HepG2 (cell line): ENCODE measurements at regions not wholly inside any gene's neighbourhood (a gene's known extent, or its start where the extent isn't known, plus 50 kb on each side); places are given as distances from the start of the nearest gene placed in this dataset.

Source experiments
- ADNP ChIP-seq: sonication (generic); formaldehyde crosslinking; IDR thresholded peaks from 2 replicates; pipeline ENCODE4 v1.4.0; 2020; ENCODE audit warnings: missing genetic modification reagents
- GZF1 ChIP-seq: sonication (generic); formaldehyde crosslinking; IDR thresholded peaks from 2 replicates; pipeline ENCODE4 v1.5.1; 2020; ENCODE audit warnings: mild to moderate bottlenecking, missing genetic modification reagents
- KAT7 ChIP-seq: IDR thresholded peaks from 2 replicates; pipeline ENCODE4 v1.6.1; 2018; ENCODE audit warnings: borderline replicate concordance, missing compliant biosample characterization
- NFIC ChIP-seq: IDR thresholded peaks from 2 replicates; pipeline ENCODE4 v1.6.1; 2012; ENCODE audit warnings: mild to moderate bottlenecking, low read length, inconsistent platforms
- NR1H2 ChIP-seq: sonication (generic); formaldehyde crosslinking; IDR thresholded peaks from 2 replicates; pipeline ENCODE4 v1.8.1; 2022; ENCODE audit warnings: low read depth, missing genetic modification reagents, borderline replicate concordance
- PRMT3 ChIP-seq: sonication (generic); formaldehyde crosslinking; IDR thresholded peaks from 2 replicates; pipeline ENCODE4 v1.8.1; 2022; ENCODE audit warnings: low read depth, mild to moderate bottlenecking, moderate library complexity, missing genetic modification reagents, borderline replicate concordance
- ZBTB38 ChIP-seq: sonication (generic); formaldehyde crosslinking; IDR thresholded peaks from 2 replicates; pipeline ENCODE4 v1.5.1; 2020; ENCODE audit warnings: mild to moderate bottlenecking, missing genetic modification reagents
- ZFP36 ChIP-seq: fragments of 150-350 bp; IDR thresholded peaks from 2 replicates; pipeline ENCODE4 v1.6.1; 2018; ENCODE audit warnings: borderline replicate concordance, low read length, low read depth; ENCODE audit not compliant: partially characterized antibody
- ZNF274 ChIP-seq: sonication (generic); formaldehyde crosslinking; IDR thresholded peaks from 2 replicates; pipeline ENCODE4 v1.5.1; 2020; ENCODE audit warnings: mild to moderate bottlenecking, missing genetic modification reagents
- ZNF451 ChIP-seq: sonication (generic); formaldehyde crosslinking; IDR thresholded peaks from 2 replicates; pipeline ENCODE4 v1.5.0; 2020; ENCODE audit warnings: mild to moderate bottlenecking, missing genetic modification reagents
- ZNF780A ChIP-seq: sonication (generic); formaldehyde crosslinking; IDR thresholded peaks from 2 replicates; pipeline ENCODE4 v1.8.0; 2022; ENCODE audit warnings: mild to moderate bottlenecking, missing genetic modification reagents, moderate library complexity
- TF ChIP-seq, protein P1 (sequence below): IDR thresholded peaks from 2 replicates; pipeline ENCODE4 v1.6.1; 2012; ENCODE audit warnings: inconsistent platforms
- TF ChIP-seq, protein P2 (sequence below): sonication (generic); formaldehyde crosslinking; IDR thresholded peaks from 2 replicates; pipeline ENCODE4 v1.5.0; 2020; ENCODE audit warnings: mild to moderate bottlenecking, missing genetic modification reagents, moderate library complexity

DNA sequence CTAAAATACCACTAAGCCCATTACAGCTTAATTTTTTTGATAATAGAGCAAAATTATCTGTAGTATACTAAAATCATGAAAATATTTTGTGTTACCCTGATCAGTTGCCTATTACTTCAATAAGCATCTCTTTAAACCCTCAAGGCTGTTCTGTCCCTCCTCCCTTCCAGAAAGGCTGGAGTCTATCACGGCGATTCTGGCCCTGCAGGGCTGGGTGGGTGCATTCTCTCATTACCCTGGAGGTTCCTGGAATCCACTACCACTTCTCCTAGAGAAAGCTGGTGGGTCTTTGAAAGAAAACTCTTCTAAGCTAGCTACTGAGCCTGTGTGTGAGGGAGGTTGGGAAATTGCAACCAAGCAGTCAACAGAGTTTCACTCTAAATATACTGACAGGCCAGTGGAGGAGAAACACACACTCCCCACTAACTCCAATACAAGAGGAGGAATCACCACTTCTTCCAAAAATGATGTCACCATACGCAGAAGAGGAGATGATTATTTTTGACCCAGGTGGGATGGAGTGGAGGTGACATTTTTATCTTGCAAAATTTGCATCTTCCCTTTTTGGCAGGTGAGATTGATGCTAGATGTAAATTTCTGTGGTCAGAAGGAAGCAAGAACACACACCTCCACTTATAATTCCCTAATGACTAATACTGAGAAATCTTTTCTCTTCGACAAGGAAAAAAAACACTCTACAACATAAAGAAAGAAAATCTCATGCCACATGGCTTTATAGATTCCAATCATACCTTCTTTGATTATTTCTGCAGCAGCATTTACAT, 182.3 kb upstream of the PHACTR1 start:
- no peak for TF ChIP-seq ADNP (CRISPR knock-in tag)
- TF ChIP-seq NR1H2 = no peak
- TF ChIP-seq ZFP36 = no peak
- no peak for TF ChIP-seq KAT7
- TF ChIP-seq ZBTB38 (CRISPR knock-in tag) = no peak
- no peak for TF ChIP-seq ZNF274 (CRISPR knock-in tag)
- TF ChIP-seq ZNF451 (CRISPR knock-in tag) = no peak
- TF ChIP-seq ZNF780A = no peak
- TF ChIP-seq, protein P1, sequence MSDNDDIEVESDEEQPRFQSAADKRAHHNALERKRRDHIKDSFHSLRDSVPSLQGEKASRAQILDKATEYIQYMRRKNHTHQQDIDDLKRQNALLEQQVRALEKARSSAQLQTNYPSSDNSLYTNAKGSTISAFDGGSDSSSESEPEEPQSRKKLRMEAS = no peak
- TF ChIP-seq GZF1 (CRISPR knock-in tag) = no peak
- TF ChIP-seq, protein P2, sequence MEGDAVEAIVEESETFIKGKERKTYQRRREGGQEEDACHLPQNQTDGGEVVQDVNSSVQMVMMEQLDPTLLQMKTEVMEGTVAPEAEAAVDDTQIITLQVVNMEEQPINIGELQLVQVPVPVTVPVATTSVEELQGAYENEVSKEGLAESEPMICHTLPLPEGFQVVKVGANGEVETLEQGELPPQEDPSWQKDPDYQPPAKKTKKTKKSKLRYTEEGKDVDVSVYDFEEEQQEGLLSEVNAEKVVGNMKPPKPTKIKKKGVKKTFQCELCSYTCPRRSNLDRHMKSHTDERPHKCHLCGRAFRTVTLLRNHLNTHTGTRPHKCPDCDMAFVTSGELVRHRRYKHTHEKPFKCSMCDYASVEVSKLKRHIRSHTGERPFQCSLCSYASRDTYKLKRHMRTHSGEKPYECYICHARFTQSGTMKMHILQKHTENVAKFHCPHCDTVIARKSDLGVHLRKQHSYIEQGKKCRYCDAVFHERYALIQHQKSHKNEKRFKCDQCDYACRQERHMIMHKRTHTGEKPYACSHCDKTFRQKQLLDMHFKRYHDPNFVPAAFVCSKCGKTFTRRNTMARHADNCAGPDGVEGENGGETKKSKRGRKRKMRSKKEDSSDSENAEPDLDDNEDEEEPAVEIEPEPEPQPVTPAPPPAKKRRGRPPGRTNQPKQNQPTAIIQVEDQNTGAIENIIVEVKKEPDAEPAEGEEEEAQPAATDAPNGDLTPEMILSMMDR (CRISPR knock-in tag) = no peak
- no peak for TF ChIP-seq PRMT3 (CRISPR knock-in tag)
- no peak for TF ChIP-seq NFIC
